WTC11 (cell line): ENCODE measurements at regions not wholly inside any gene's neighbourhood (a gene's known extent, or its start where the extent isn't known, plus 50 kb on each side); places are given as distances from the start of the nearest gene placed in this dataset.

ENCODE experiments used
- ATAC-seq: fragments of 200-7000 bp; cut with Tn5 transposase; 2 replicates; pipeline ENCODE4 v1.10.0; 2021; ENCODE audit warnings: mild to moderate bottlenecking, moderate library complexity
- CTCF ChIA-PET: fragments of 300-600 bp; sonication (Branson Sonifier 250); formaldehyde crosslinking; loops from one replicate; lab custom pipeline; 2021; ENCODE audit warnings: antibody characterized with exemption; lab: Charles Lee
- POLR2A ChIA-PET: fragments of 350-600 bp; sonication (Branson Sonifier 250); formaldehyde crosslinking; loops from one replicate; lab custom pipeline; 2021; ENCODE audit warnings: antibody characterized with exemption; lab: Charles Lee
- DNase-seq: peaks from one replicate; pipeline ENCODE4 v3.0.0; 2021; ENCODE audit warnings: low spot score
- H3K27ac Mint-ChIP-seq: 2 replicates; pipeline ENCODE4 v1.8.0; 2021; ENCODE audit warnings: mixed read lengths
- H3K27me3 Mint-ChIP-seq: 2 replicates; pipeline ENCODE4 v1.8.0; 2021; ENCODE audit warnings: low read depth, mild to moderate bottlenecking, moderate library complexity, mixed read lengths
- H3K36me3 Mint-ChIP-seq: 2 replicates; pipeline ENCODE4 v1.8.0; 2021; ENCODE audit warnings: mixed read lengths
- H3K4me1 Mint-ChIP-seq: 2 replicates; pipeline ENCODE4 v1.8.0; 2022; ENCODE audit warnings: mixed read lengths
- H3K4me3 Mint-ChIP-seq: 2 replicates; pipeline ENCODE4 v1.8.0; 2021; ENCODE audit warnings: mild to moderate bottlenecking, moderate library complexity, mixed read lengths
- H3K9me3 Mint-ChIP-seq: 2 replicates; pipeline ENCODE4 v1.8.0; 2021; ENCODE audit warnings: mixed read lengths
- CREM ChIP-seq: sonication (generic); formaldehyde crosslinking; IDR thresholded peaks from 2 replicates; pipeline ENCODE4 v1.8.1; 2022; ENCODE audit warnings: mild to moderate bottlenecking, missing genetic modification reagents, moderate library complexity
- E2F1 ChIP-seq: sonication (generic); formaldehyde crosslinking; IDR thresholded peaks from 2 replicates; pipeline ENCODE4 v1.8.0; 2022; ENCODE audit warnings: mild to moderate bottlenecking, missing genetic modification reagents
- E2F4 ChIP-seq: sonication (generic); formaldehyde crosslinking; IDR thresholded peaks from 2 replicates; pipeline ENCODE4 v1.8.1; 2022; ENCODE audit warnings: low read depth, mild to moderate bottlenecking, moderate library complexity, missing genetic modification reagents, borderline replicate concordance
- ETV6 ChIP-seq: sonication (generic); formaldehyde crosslinking; IDR thresholded peaks from 2 replicates; pipeline ENCODE4 v1.8.1; 2022; ENCODE audit warnings: mild to moderate bottlenecking, missing genetic modification reagents
- FOXK1 ChIP-seq: sonication (generic); formaldehyde crosslinking; IDR thresholded peaks from 2 replicates; pipeline ENCODE4 v1.8.0; 2022; ENCODE audit warnings: mild to moderate bottlenecking, moderate library complexity, missing genetic modification reagents
- GABPB1 ChIP-seq: sonication (generic); formaldehyde crosslinking; IDR thresholded peaks from 2 replicates; pipeline ENCODE4 v1.8.1; 2023; ENCODE audit warnings: mild to moderate bottlenecking, missing genetic modification reagents
- GRHL2 ChIP-seq: fragments of 250-450 bp; sonication (Bioruptor Pico); IDR thresholded peaks from 2 replicates; pipeline ENCODE4 v1.8.0; 2022; ENCODE audit warnings: mild to moderate bottlenecking, moderate library complexity; ENCODE audit not compliant: insufficient replicate concordance, severe bottlenecking
- IRF2 ChIP-seq: sonication (generic); formaldehyde crosslinking; IDR thresholded peaks from 2 replicates; pipeline ENCODE4 v1.8.0; 2022; ENCODE audit warnings: low read depth, missing genetic modification reagents, borderline replicate concordance
- JUN ChIP-seq: sonication (generic); formaldehyde crosslinking; IDR thresholded peaks from 2 replicates; pipeline ENCODE4 v1.8.0; 2023; ENCODE audit warnings: mild to moderate bottlenecking, missing genetic modification reagents
- NR2C2 ChIP-seq: sonication (generic); formaldehyde crosslinking; IDR thresholded peaks from 2 replicates; pipeline ENCODE4 v1.8.0; 2022; ENCODE audit warnings: mild to moderate bottlenecking, missing genetic modification reagents
- SMAD3 ChIP-seq: sonication (generic); formaldehyde crosslinking; IDR thresholded peaks from 2 replicates; pipeline ENCODE4 v1.8.0; 2022; ENCODE audit warnings: missing genetic modification reagents, mild to moderate bottlenecking, borderline replicate concordance
- SOX15 ChIP-seq: fragments of 250-450 bp; sonication (Bioruptor Pico); IDR thresholded peaks from 2 replicates; pipeline ENCODE4 v1.9.0; 2021; ENCODE audit warnings: mild to moderate bottlenecking
- TEAD1 ChIP-seq: sonication (generic); formaldehyde crosslinking; IDR thresholded peaks from 2 replicates; pipeline ENCODE4 v1.8.0; 2022; ENCODE audit warnings: mild to moderate bottlenecking, missing genetic modification reagents
- TP53 ChIP-seq: sonication (generic); formaldehyde crosslinking; IDR thresholded peaks from 2 replicates; pipeline ENCODE4 v1.8.1; 2023; ENCODE audit warnings: mild to moderate bottlenecking, missing genetic modification reagents
- ZBTB21 ChIP-seq: sonication (generic); formaldehyde crosslinking; IDR thresholded peaks from 2 replicates; pipeline ENCODE4 v1.8.1; 2023; ENCODE audit warnings: mild to moderate bottlenecking, missing genetic modification reagents, borderline replicate concordance
- ZNF121 ChIP-seq: sonication (generic); formaldehyde crosslinking; IDR thresholded peaks from 2 replicates; pipeline ENCODE4 v1.8.0; 2023; ENCODE audit warnings: missing genetic modification reagents
- ZNF219 ChIP-seq: sonication (generic); formaldehyde crosslinking; IDR thresholded peaks from 2 replicates; pipeline ENCODE4 v1.8.0; 2023; ENCODE audit warnings: missing genetic modification reagents, mild to moderate bottlenecking, borderline replicate concordance
- ZNF396 ChIP-seq: fragments of 250-450 bp; sonication (Bioruptor Pico); IDR thresholded peaks from 2 replicates; pipeline ENCODE4 v1.8.0; 2021; ENCODE audit warnings: mild to moderate bottlenecking, moderate library complexity, borderline replicate concordance
- ZNF423 ChIP-seq: fragments of 250-450 bp; sonication (Bioruptor Pico); IDR thresholded peaks from 2 replicates; pipeline ENCODE4 v2.1.2; 2022; ENCODE audit warnings: mild to moderate bottlenecking, moderate library complexity
- ZSCAN18 ChIP-seq: fragments of 250-450 bp; sonication (Bioruptor Pico); IDR thresholded peaks from 2 replicates; pipeline ENCODE4 v2.1.2; 2022; ENCODE audit warnings: mild to moderate bottlenecking, moderate library complexity
- TF ChIP-seq, protein P1 (sequence below): sonication (generic); formaldehyde crosslinking; IDR thresholded peaks from 2 replicates; pipeline ENCODE4 v1.8.1; 2023; ENCODE audit warnings: mild to moderate bottlenecking, missing genetic modification reagents, moderate library complexity
- TF ChIP-seq, protein P2 (sequence below): sonication (generic); formaldehyde crosslinking; IDR thresholded peaks from 2 replicates; pipeline ENCODE4 v1.8.0; 2022; ENCODE audit warnings: mild to moderate bottlenecking, missing genetic modification reagents

DNA sequence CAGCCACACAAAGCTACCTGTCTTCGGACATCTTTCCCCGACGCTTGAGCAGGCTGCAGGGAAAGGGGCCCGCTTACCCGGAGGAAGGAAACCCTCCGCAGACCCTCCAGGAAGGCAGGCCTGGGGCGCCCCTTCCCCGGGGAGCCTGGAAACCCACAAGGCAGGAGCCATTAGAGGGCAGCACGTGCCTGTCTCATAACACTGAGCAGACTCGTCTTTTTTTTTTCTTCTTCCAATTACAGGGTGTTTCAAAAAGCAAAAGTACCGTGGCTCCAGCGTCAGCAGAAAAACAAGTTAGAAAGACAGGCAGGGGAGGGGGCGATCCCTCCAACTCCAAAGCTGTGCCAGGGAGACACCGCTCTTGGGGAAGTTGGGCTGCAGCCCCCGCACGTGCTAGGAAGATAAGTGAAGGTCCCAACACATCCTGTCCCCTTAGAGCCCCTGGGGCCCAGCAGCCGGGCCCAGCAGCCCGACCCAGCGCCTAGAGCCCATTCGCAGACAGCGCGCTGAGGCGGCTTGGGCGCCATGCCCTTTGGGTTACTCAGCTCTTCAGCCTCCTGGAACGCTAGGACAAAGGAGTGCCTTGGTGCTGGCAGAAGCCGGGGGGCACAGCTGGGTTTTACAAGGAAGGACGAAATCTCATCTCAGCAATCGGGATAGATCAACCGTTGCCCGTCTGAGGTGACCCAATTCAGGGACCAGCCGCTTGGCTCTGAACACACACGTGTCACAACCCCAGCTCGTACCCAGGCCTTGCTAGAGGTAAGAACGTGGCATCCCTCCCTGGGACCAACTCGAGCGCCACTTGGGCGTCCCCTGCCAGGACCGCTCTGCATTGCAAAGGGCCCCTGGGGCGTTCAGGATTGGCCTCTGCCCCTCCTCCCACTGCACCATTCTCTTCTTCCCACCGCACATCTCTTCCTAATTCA, 136.3 kb downstream of the LY86 start (continued):
- TF ChIP-seq ZNF121 (CRISPR knock-in tag): peak; percentile 93
- TF ChIP-seq NR2C2 (CRISPR knock-in tag): 0 out of 2 replicates have a peak, but pooled peaks have one; percentile 22

DNA sequence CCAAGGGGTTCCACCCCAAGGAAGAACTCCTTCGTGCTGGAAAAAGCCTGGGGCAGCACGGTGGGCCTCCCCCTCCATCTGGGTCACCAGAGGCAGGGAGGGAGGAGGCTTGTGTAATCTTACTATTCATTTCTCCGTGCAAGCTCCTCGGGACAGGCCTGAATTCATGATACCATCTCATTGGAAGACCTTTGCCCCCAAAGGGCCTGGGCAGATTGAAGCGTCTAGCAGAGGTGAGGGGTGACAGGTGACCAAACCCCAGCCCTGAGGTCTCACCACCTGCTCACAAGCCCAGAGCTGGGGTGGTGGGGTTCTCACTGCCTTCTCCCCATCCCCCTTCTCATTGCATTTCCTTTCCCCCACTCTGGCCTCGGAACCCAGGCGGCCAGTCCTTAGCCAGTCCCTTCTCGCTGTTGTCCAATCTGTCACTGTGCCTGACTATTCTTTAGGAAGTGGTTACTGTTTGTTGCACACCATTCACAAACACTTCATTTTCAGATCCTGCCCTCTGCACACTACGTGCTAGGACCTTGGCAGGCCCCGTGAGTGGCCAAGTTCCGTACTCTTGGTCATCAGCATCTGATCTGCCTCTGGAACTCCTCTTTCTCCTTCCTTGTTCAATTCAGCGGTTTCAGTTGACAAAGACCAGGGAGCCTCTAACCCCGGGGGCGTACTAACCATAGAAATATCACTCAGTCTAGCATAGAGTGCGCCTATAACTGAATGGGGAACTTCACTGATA, 137.1 kb downstream of the LY86 start:
- Mint-ChIP-seq H3K4me3 (peak overlapping the region; percentile 56), H3K27ac (no peak overlapping the region), H3K36me3 (no peaks in the 10 kb centered on the region), H3K27me3 (peaks cover 16% of the 10 kb centered on the region), H3K9me3 (no peaks in the 10 kb centered on the region), H3K4me1 (peaks cover 41% of the 10 kb centered on the region)
- no peak for TF ChIP-seq GABPB1 (CRISPR knock-in tag)
- TF ChIP-seq GRHL2 (CRISPR knock-in tag): no peak
- TF ChIP-seq IRF2 (CRISPR knock-in tag): no peak
- TF ChIP-seq CREM (CRISPR knock-in tag): no peak
- no peak; the same call in 1 of the 2 replicates for TF ChIP-seq ETV6
- TF ChIP-seq, protein P1, sequence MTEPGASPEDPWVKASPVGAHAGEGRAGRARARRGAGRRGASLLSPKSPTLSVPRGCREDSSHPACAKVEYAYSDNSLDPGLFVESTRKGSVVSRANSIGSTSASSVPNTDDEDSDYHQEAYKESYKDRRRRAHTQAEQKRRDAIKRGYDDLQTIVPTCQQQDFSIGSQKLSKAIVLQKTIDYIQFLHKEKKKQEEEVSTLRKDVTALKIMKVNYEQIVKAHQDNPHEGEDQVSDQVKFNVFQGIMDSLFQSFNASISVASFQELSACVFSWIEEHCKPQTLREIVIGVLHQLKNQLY (CRISPR knock-in tag): no peak
- DNase-seq (no peak), ATAC-seq (no peak; the same call in 1 of the 2 replicates)
- POLR2A ChIA-PET: interaction anchor here (0.8 to 1.6 kb wide), 2 partner anchors 10 to 33 kb away, joined by 3 to 5 read pairs; no protein-coding TSS in a partner anchor
- CTCF ChIA-PET: interaction anchor here (0.6 to 7.4 kb wide), 13 partner anchors 11 to 381 kb away, joined by 3 to 62 read pairs (median 7); no protein-coding TSS in a partner anchor

- POLR2A ChIA-PET: interaction anchor here (0.6 kb wide), 1 partner anchor 10 kb away, joined by 3 read pairs; no protein-coding TSS in a partner anchor
Observed at GRCh38 chr6:6728169-6728941, 139.8 kb downstream of the LY86 start.

DNA sequence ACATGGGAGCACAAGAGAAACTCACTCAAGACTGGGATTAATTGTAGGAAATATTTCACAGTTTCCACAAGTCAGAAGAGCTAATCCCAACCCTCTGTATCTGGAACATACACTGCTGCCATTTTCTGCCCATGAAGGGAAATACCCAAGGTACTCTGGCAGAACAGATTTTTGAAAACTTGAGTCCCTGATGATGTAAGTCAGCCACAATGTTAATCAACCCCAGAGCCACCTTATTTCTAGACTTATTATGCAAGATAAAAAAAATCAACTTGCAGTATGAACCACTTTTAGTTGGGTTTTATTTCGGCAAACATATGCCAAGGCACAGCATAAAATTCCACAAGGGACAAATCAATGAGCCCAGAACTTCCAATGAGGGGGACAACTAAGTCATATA, 141.5 kb downstream of the LY86 start:
- no peak for ATAC-seq
- no peak for DNase-seq
- Mint-ChIP-seq H3K36me3 (no peaks in the 10 kb centered on the region), H3K4me3 (no peak overlapping the region), H3K27me3 (peaks cover 9% of the 10 kb centered on the region), H3K4me1 (peaks cover 28% of the 10 kb centered on the region), H3K27ac (no peak overlapping the region), H3K9me3 (no peaks in the 10 kb centered on the region)
- ChIA-PET POLR2A (interaction anchor here (0.6 kb wide), 1 partner anchor 13 kb away, joined by 3 read pairs; no protein-coding TSS in a partner anchor), CTCF (interaction anchor here (2.5 kb wide), 1 partner anchor 33 kb away, joined by 11 read pairs; no protein-coding TSS in a partner anchor)
- TF ChIP-seq ZSCAN18 (CRISPR knock-in tag) (no peak), FOXK1 (CRISPR knock-in tag) (no peak), ETV6 (no peak), E2F1 (CRISPR knock-in tag) (no peak), NR2C2 (CRISPR knock-in tag) (no peak), SMAD3 (CRISPR knock-in tag) (no peak), ZBTB21 (CRISPR knock-in tag) (no peak), SOX15 (CRISPR knock-in tag) (no peak), TEAD1 (CRISPR knock-in tag) (no peak), E2F4 (CRISPR knock-in tag) (no peak), ZNF219 (CRISPR knock-in tag) (no peak), IRF2 (CRISPR knock-in tag) (no peak), JUN (CRISPR knock-in tag) (no peak), TP53 (CRISPR knock-in tag) (no peak)
- TF ChIP-seq, protein P2, sequence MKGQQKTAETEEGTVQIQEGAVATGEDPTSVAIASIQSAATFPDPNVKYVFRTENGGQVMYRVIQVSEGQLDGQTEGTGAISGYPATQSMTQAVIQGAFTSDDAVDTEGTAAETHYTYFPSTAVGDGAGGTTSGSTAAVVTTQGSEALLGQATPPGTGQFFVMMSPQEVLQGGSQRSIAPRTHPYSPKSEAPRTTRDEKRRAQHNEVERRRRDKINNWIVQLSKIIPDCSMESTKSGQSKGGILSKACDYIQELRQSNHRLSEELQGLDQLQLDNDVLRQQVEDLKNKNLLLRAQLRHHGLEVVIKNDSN (CRISPR knock-in tag): no peak

More at GRCh38 chr6:6728169-6728941, 139.8 kb downstream of the LY86 start:
- ATAC-seq: no peak
- peak; percentile 40 for DNase-seq
- CTCF ChIA-PET: interaction anchor here (1.2 to 2.5 kb wide), 3 partner anchors 31 to 60 kb away, joined by 4 to 11 read pairs (median 4); no protein-coding TSS in a partner anchor
- Mint-ChIP-seq H3K4me3 (no peak overlapping the region), H3K27ac (no peak overlapping the region), H3K27me3 (peaks cover 16% of the 10 kb centered on the region), H3K36me3 (no peaks in the 10 kb centered on the region), H3K4me1 (peaks cover 36% of the 10 kb centered on the region), H3K9me3 (no peaks in the 10 kb centered on the region)
- TF ChIP-seq ZNF423 (CRISPR knock-in tag) (peak; percentile 89), ZNF396 (CRISPR knock-in tag) (no peak)
